Calu3 (cell line): ENCODE measurements at regions not wholly inside any gene's neighbourhood (a gene's known extent, or its start where the extent isn't known, plus 50 kb on each side); places are given as distances from the start of the nearest gene placed in this dataset.

Experiments
- BruUV-seq: library from RNA; stranded (reverse); fragments of 400-500 nt; replicated peaks from 2 replicates; lab custom pipeline; 2021; lab: Mats Ljungman, UMichigan
- CTCF ChIA-PET: fragments of 300-600 bp; sonication (Branson Sonifier 250); formaldehyde crosslinking; loops from one replicate; lab custom pipeline; 2022; ENCODE audit warnings: antibody characterized with exemption; lab: Charles Lee
- DNase-seq: peaks from one replicate; pipeline ENCODE4 v3.0.0; 2022
- H3K27ac Mint-ChIP-seq: one replicate; pipeline ENCODE4 v1.8.0; 2022; ENCODE audit warnings: mixed read lengths; ENCODE audit not compliant: unreplicated experiment
- H3K27me3 Mint-ChIP-seq: one replicate; pipeline ENCODE4 v1.8.0; 2022; ENCODE audit warnings: mixed read lengths; ENCODE audit not compliant: unreplicated experiment
- H3K36me3 Mint-ChIP-seq: one replicate; pipeline ENCODE4 v1.8.0; 2022; ENCODE audit warnings: mild to moderate bottlenecking, moderate library complexity, mixed read lengths; ENCODE audit not compliant: insufficient read depth, unreplicated experiment
- H3K4me1 Mint-ChIP-seq: one replicate; pipeline ENCODE4 v1.8.0; 2022; ENCODE audit warnings: mild to moderate bottlenecking, low read depth, mixed read lengths; ENCODE audit not compliant: unreplicated experiment
- H3K4me3 Mint-ChIP-seq: one replicate; pipeline ENCODE4 v1.8.0; 2022; ENCODE audit warnings: mild to moderate bottlenecking, low read depth, moderate library complexity, mixed read lengths; ENCODE audit not compliant: unreplicated experiment
- H3K9me3 Mint-ChIP-seq: one replicate; pipeline ENCODE4 v1.8.0; 2022; ENCODE audit warnings: low read depth, mixed read lengths; ENCODE audit not compliant: unreplicated experiment
- CTCF ChIP-seq: fragments of 200-600 bp; IDR thresholded peaks from one replicate; pipeline ENCODE4 v1.8.0; 2022; ENCODE audit warnings: antibody characterized with exemption; ENCODE audit not compliant: unreplicated experiment
- intact Hi-C: fragments of 100-400 bp; cut with micrococcal nuclease; formaldehyde crosslinking; loops from one replicate; pipeline ENCODE4 v1.10.0; 2022; ENCODE audit not compliant: unreplicated experiment

GRCh38 chr9:135198144-135198543 is 110.7 kb downstream of the OLFM1 start:
- H3K4me3 Mint-ChIP-seq: no peak overlapping the region
- H3K36me3 Mint-ChIP-seq: no peaks in the 10 kb centered on the region

GRCh38 chr9:135198586-135199285 is 111.3 kb downstream of the OLFM1 start:
- no peak for TF ChIP-seq CTCF
- no peaks in the 10 kb centered on the region for H3K4me1 Mint-ChIP-seq
- H3K4me3 Mint-ChIP-seq: no peak overlapping the region
- CTCF ChIA-PET: no interaction called here
- peaks cover 5% of the 10 kb centered on the region for H3K9me3 Mint-ChIP-seq
- H3K36me3 Mint-ChIP-seq: no peaks in the 10 kb centered on the region
- no peak for DNase-seq
- intact Hi-C loops: no loop called here
- no peak overlapping the region for H3K27ac Mint-ChIP-seq
- H3K27me3 Mint-ChIP-seq: peaks cover 14% of the 10 kb centered on the region
- BruUV-seq: no TSS peak

More at GRCh38 chr9:135198144-135198543, 110.7 kb downstream of the OLFM1 start:
- no peak for TF ChIP-seq CTCF
- DNase-seq: no peak
- BruUV-seq: no TSS peak
- CTCF ChIA-PET: no interaction called here
- Mint-ChIP-seq H3K9me3 (peaks cover 5% of the 10 kb centered on the region), H3K4me1 (no peaks in the 10 kb centered on the region), H3K27ac (no peak overlapping the region), H3K27me3 (peaks cover 14% of the 10 kb centered on the region)
- intact Hi-C loops: no loop called here

GRCh38 chr9:135199489-135199888 is 112.0 kb downstream of the OLFM1 start:
- peaks cover 18% of the 10 kb centered on the region for H3K27me3 Mint-ChIP-seq
- CTCF ChIA-PET: no interaction called here
- TF ChIP-seq CTCF: no peak
- H3K4me3 Mint-ChIP-seq: no peak overlapping the region
- H3K27ac Mint-ChIP-seq: no peak overlapping the region
- no TSS peak for BruUV-seq
- H3K9me3 Mint-ChIP-seq: peaks cover 5% of the 10 kb centered on the region
- H3K36me3 Mint-ChIP-seq: no peaks in the 10 kb centered on the region
- intact Hi-C loops: no loop called here
- no peak for DNase-seq
- H3K4me1 Mint-ChIP-seq: no peaks in the 10 kb centered on the region

GRCh38 chr9:135201711-135202110 is 114.2 kb downstream of the OLFM1 start:
- Mint-ChIP-seq H3K36me3 (no peaks in the 10 kb centered on the region), H3K4me1 (no peaks in the 10 kb centered on the region), H3K27me3 (peaks cover 35% of the 10 kb centered on the region), H3K9me3 (peaks cover 5% of the 10 kb centered on the region), H3K27ac (no peak overlapping the region), H3K4me3 (no peak overlapping the region)
- intact Hi-C loops: no loop called here
- DNase-seq: no peak
- BruUV-seq: no TSS peak
- CTCF ChIA-PET: no interaction called here
- TF ChIP-seq CTCF: no peak
